H1 (cell line): ENCODE measurements at regions not wholly inside any gene's neighbourhood (a gene's known extent, or its start where the extent isn't known, plus 50 kb on each side); places are given as distances from the start of the nearest gene placed in this dataset.

Source experiments
- GTF2F1 ChIP-seq: IDR thresholded peaks from 2 replicates; pipeline ENCODE4 v1.6.1; 2012; ENCODE audit warnings: low read depth, low read length, improper control_type of control experiment, borderline replicate concordance

GRCh38 chr6:140043357-140043756 is 668.9 kb upstream of the CITED2 start (continued):
- no peak for TF ChIP-seq GTF2F1
